Activated CD4-positive, alpha-beta T cell treated with anti-CD3 and anti-CD28 coated beads, Interleukin-2, amount 10 ng/mL, durations not matched to agents 7 days and 5 days (primary cell): ENCODE measurements at regions not wholly inside any gene's neighbourhood (a gene's known extent, or its start where the extent isn't known, plus 50 kb on each side); places are given as distances from the start of the nearest gene placed in this dataset.
"Not testable (repeated sequence)": the region's sequence is repeated elsewhere in the genome, so short reads cannot be mapped to it uniquely, and the experiment has no call there.

Experiments
- CTCF ChIA-PET: fragments of 350-600 bp; sonication (Branson Sonifier 250); formaldehyde crosslinking; loops from one replicate; lab custom pipeline; 2021; ENCODE audit warnings: antibody characterized with exemption; lab: Charles Lee
- POLR2A ChIA-PET: fragments of 350-600 bp; sonication (Branson Sonifier 250); formaldehyde crosslinking; loops from one replicate; lab custom pipeline; 2021; ENCODE audit warnings: antibody characterized with exemption; lab: Charles Lee
- DNase-seq: peaks from one replicate; pipeline ENCODE4 v3.0.0-alpha.2; 2020
- H3K27ac Mint-ChIP-seq: one replicate; pipeline ENCODE4 v1.8.0; 2021; ENCODE audit warnings: mild to moderate bottlenecking, moderate library complexity, mixed read lengths
- H3K27me3 Mint-ChIP-seq: one replicate; pipeline ENCODE4 v1.8.0; 2021; ENCODE audit warnings: mixed read lengths
- H3K36me3 Mint-ChIP-seq: one replicate; pipeline ENCODE4 v1.8.0; 2021; ENCODE audit warnings: low read depth, mixed read lengths
- H3K4me1 Mint-ChIP-seq: one replicate; pipeline ENCODE4 v1.8.0; 2021; ENCODE audit warnings: mixed read lengths
- H3K4me3 Mint-ChIP-seq: one replicate; pipeline ENCODE4 v1.8.0; 2021; ENCODE audit warnings: mild to moderate bottlenecking, moderate library complexity, mixed read lengths
- H3K9me3 Mint-ChIP-seq: one replicate; pipeline ENCODE4 v1.8.0; 2021; ENCODE audit warnings: mixed read lengths

- H3K27me3 Mint-ChIP-seq, result no peaks in the 10 kb centered on the region
- H3K4me1 Mint-ChIP-seq, result no peaks in the 10 kb centered on the region
- ChIA-PET CTCF (no interaction called here), POLR2A (no interaction called here)
- no peak overlapping the region for H3K27ac Mint-ChIP-seq
- no peaks in the 10 kb centered on the region for H3K36me3 Mint-ChIP-seq
- H3K4me3 Mint-ChIP-seq, result no peak overlapping the region
- peaks cover 2% of the 10 kb centered on the region for H3K9me3 Mint-ChIP-seq
- DNase-seq, result no peak
Measured at GRCh38 chr5:104352954-104353353, 790.4 kb upstream of the NUDT12 start.

GRCh38 chr5:104347119-104347708 lies 784.6 kb upstream of the NUDT12 start:
- no peak for DNase-seq
- Mint-ChIP-seq H3K27ac (no peak overlapping the region), H3K27me3 (no peaks in the 10 kb centered on the region), H3K9me3 (no peaks in the 10 kb centered on the region), H3K4me1 (no peaks in the 10 kb centered on the region), H3K4me3 (no peak overlapping the region), H3K36me3 (no peaks in the 10 kb centered on the region)
- POLR2A ChIA-PET, result no interaction called here
- CTCF ChIA-PET, result no interaction called here

- Mint-ChIP-seq H3K9me3 (no peaks in the 10 kb centered on the region), H3K27me3 (no peaks in the 10 kb centered on the region), H3K4me3 (no peak overlapping the region), H3K4me1 (no peaks in the 10 kb centered on the region), H3K27ac (no peak overlapping the region), H3K36me3 (no peaks in the 10 kb centered on the region)
- DNase-seq, result no peak
- ChIA-PET POLR2A (no interaction called here), CTCF (no interaction called here)
Measured at GRCh38 chr5:104345222-104346016, 782.8 kb upstream of the NUDT12 start.

GRCh38 chr5:104344809-104345208 lies 782.2 kb upstream of the NUDT12 start:
- ChIA-PET CTCF (no interaction called here), POLR2A (no interaction called here)
- H3K9me3 Mint-ChIP-seq, result no peaks in the 10 kb centered on the region
- no peaks in the 10 kb centered on the region for H3K4me1 Mint-ChIP-seq
- no peaks in the 10 kb centered on the region for H3K27me3 Mint-ChIP-seq
- no peak overlapping the region for H3K4me3 Mint-ChIP-seq
- no peaks in the 10 kb centered on the region for H3K36me3 Mint-ChIP-seq
- H3K27ac Mint-ChIP-seq, result no peak overlapping the region
- DNase-seq, result no peak

GRCh38 chr5:104327801-104328200 lies 765.2 kb upstream of the NUDT12 start:
- Mint-ChIP-seq H3K4me3 (no peak overlapping the region), H3K36me3 (no peaks in the 10 kb centered on the region), H3K9me3 (peaks cover 5% of the 10 kb centered on the region), H3K4me1 (no peaks in the 10 kb centered on the region), H3K27ac (no peak overlapping the region), H3K27me3 (no peaks in the 10 kb centered on the region)
- CTCF ChIA-PET, result no interaction called here
- POLR2A ChIA-PET, result no interaction called here
- no peak for DNase-seq

- H3K36me3 Mint-ChIP-seq, result no peaks in the 10 kb centered on the region
- H3K9me3 Mint-ChIP-seq, result peaks cover 5% of the 10 kb centered on the region
Measured at GRCh38 chr5:104326966-104327365, 764.4 kb upstream of the NUDT12 start.

GRCh38 chr5:104325356-104325755 lies 762.8 kb upstream of the NUDT12 start:
- DNase-seq, result no peak
- ChIA-PET POLR2A (no interaction called here), CTCF (no interaction called here)
- H3K4me3 Mint-ChIP-seq, result no peak overlapping the region
- H3K27ac Mint-ChIP-seq, result no peak overlapping the region
- H3K36me3 Mint-ChIP-seq, result no peaks in the 10 kb centered on the region
- no peaks in the 10 kb centered on the region for H3K4me1 Mint-ChIP-seq
- no peaks in the 10 kb centered on the region for H3K27me3 Mint-ChIP-seq
- peaks cover 6% of the 10 kb centered on the region for H3K9me3 Mint-ChIP-seq

More at GRCh38 chr5:104326966-104327365, 764.4 kb upstream of the NUDT12 start:
- ChIA-PET POLR2A (no interaction called here), CTCF (no interaction called here)
- DNase-seq, result no peak
- H3K4me1 Mint-ChIP-seq, result no peaks in the 10 kb centered on the region
- H3K4me3 Mint-ChIP-seq, result no peak overlapping the region
- H3K27ac Mint-ChIP-seq, result no peak overlapping the region
- H3K27me3 Mint-ChIP-seq, result no peaks in the 10 kb centered on the region

- H3K4me3 Mint-ChIP-seq, H3K9me3 Mint-ChIP-seq, H3K27ac Mint-ChIP-seq, DNase-seq, POLR2A ChIA-PET, H3K27me3 Mint-ChIP-seq, CTCF ChIA-PET, H3K4me1 Mint-ChIP-seq, H3K36me3 Mint-ChIP-seq: not testable (repeated sequence)
Measured at GRCh38 chr5:104316676-104317075, 754.1 kb upstream of the NUDT12 start.

- Mint-ChIP-seq H3K9me3 (no peaks in the 10 kb centered on the region), H3K27me3 (no peaks in the 10 kb centered on the region), H3K36me3 (no peaks in the 10 kb centered on the region), H3K4me1 (no peaks in the 10 kb centered on the region), H3K27ac (no peak overlapping the region), H3K4me3 (no peak overlapping the region)
- ChIA-PET CTCF (no interaction called here), POLR2A (no interaction called here)
- DNase-seq, result no peak
Measured at GRCh38 chr5:104312481-104312880, 749.9 kb upstream of the NUDT12 start.

- H3K27ac Mint-ChIP-seq, result no peak overlapping the region
Measured at GRCh38 chr5:104305602-104306001, 743.0 kb upstream of the NUDT12 start.

GRCh38 chr5:104299998-104300706 lies 737.6 kb upstream of the NUDT12 start:
- Mint-ChIP-seq H3K36me3 (no peaks in the 10 kb centered on the region), H3K4me1 (no peaks in the 10 kb centered on the region), H3K4me3 (no peak overlapping the region), H3K9me3 (peaks cover 4% of the 10 kb centered on the region), H3K27ac (no peak overlapping the region), H3K27me3 (no peaks in the 10 kb centered on the region)
- DNase-seq, result no peak
- ChIA-PET POLR2A (no interaction called here), CTCF (no interaction called here)

More at GRCh38 chr5:104305602-104306001, 743.0 kb upstream of the NUDT12 start:
- no peaks in the 10 kb centered on the region for H3K27me3 Mint-ChIP-seq
- H3K4me1 Mint-ChIP-seq, result no peaks in the 10 kb centered on the region
- CTCF ChIA-PET, result no interaction called here
- no peak overlapping the region for H3K4me3 Mint-ChIP-seq
- H3K36me3 Mint-ChIP-seq, result no peaks in the 10 kb centered on the region
- POLR2A ChIA-PET, result no interaction called here
- no peaks in the 10 kb centered on the region for H3K9me3 Mint-ChIP-seq
- DNase-seq, result no peak

GRCh38 chr5:104298518-104298917 lies 735.9 kb upstream of the NUDT12 start:
- POLR2A ChIA-PET, result no interaction called here
- Mint-ChIP-seq H3K4me3 (no peak overlapping the region), H3K27ac (no peak overlapping the region), H3K27me3 (no peaks in the 10 kb centered on the region), H3K4me1 (no peaks in the 10 kb centered on the region), H3K9me3 (peaks cover 4% of the 10 kb centered on the region), H3K36me3 (no peaks in the 10 kb centered on the region)
- DNase-seq, result no peak
- CTCF ChIA-PET, result no interaction called here

- H3K27me3 Mint-ChIP-seq, result no peaks in the 10 kb centered on the region
- DNase-seq, result no peak
- no peak overlapping the region for H3K27ac Mint-ChIP-seq
- H3K36me3 Mint-ChIP-seq, result no peaks in the 10 kb centered on the region
- POLR2A ChIA-PET, result no interaction called here
- no peak overlapping the region for H3K4me3 Mint-ChIP-seq
- peaks cover 4% of the 10 kb centered on the region for H3K9me3 Mint-ChIP-seq
- CTCF ChIA-PET, result no interaction called here
- no peaks in the 10 kb centered on the region for H3K4me1 Mint-ChIP-seq
Measured at GRCh38 chr5:104297076-104297475, 734.5 kb upstream of the NUDT12 start.
